Body of pancreas (tissue), 4 donors: ENCODE measurements at regions not wholly inside any gene's neighbourhood (a gene's known extent, or its start where the extent isn't known, plus 50 kb on each side); places are given as distances from the start of the nearest gene placed in this dataset.
"Not testable (repeated sequence)": the region's sequence is repeated elsewhere in the genome, so short reads cannot be mapped to it uniquely, and the experiment has no call there.

Source experiments
- ATAC-seq: fragments of 150-250 bp; one replicate; pipeline ENCODE4 v1.9.1; 2016
- DNase-seq, 4 donors: peaks; one replicate each; pipeline ENCODE4 v3.0.0-alpha.2; 2019
- H3K27ac ChIP-seq, 4 donors: fragments of 200-600 bp; sonication (generic); 1 replicate in 3 of 4; 2 replicates in 1 of 4; pipeline versions ENCODE4 v1.5.1 to v1.6.1; 2016 to 2019; ENCODE audit warnings: mild to moderate bottlenecking in 1 of 4, mixed read lengths in 1 of 4, moderate library complexity in 1 of 4
- H3K27me3 ChIP-seq, 2 donors: fragments of 200-600 bp; sonication (generic); one replicate each; pipeline ENCODE4 v1.6.0; 2016; ENCODE audit warnings: mild to moderate bottlenecking in 1 of 2
- H3K36me3 ChIP-seq, 2 donors: fragments of 200-600 bp; sonication (generic); replicated peaks in 1 of 2; 2 replicates each; pipeline ENCODE4 v1.5.1; 2016; ENCODE audit warnings: low read depth in 2 of 2; ENCODE audit not compliant: insufficient read depth in 1 of 2
- H3K4me1 ChIP-seq: fragments of 200-600 bp; sonication (generic); one replicate; pipeline ENCODE4 v1.6.0; 2016
- H3K4me3 ChIP-seq, 2 donors: fragments of 200-600 bp; sonication (generic); 1 replicate in 1 of 2; 2 replicates in 1 of 2; pipeline ENCODE4 v1.5.1; 2016 to 2019
- H3K9me3 ChIP-seq, 3 donors: fragments of 200-600 bp; sonication (generic); 1 replicate in 2 of 3; 2 replicates in 1 of 3; pipeline ENCODE4 v1.5.1; 2016
- CTCF ChIP-seq, 7 experiments: fragments of 450-650 bp in 4 of 7; fragments of 200-600 bp in 3 of 7; sonication (generic) in 3 of 7; IDR thresholded peaks; one replicate each; pipeline ENCODE4 v1.5.1; 2016 to 2019; ENCODE audit warnings: antibody characterized with exemption in 7 of 7
- POLR2A ChIP-seq, 3 donors: fragments of 450-650 bp; IDR thresholded peaks; one replicate each; pipeline ENCODE4 v1.6.1; 2016; ENCODE audit warnings: antibody characterized with exemption in 3 of 3, mild to moderate bottlenecking in 2 of 3
- WGBS, 2 donors: methylation state at CpG; one replicate each; pipeline ENCODE4 v1.1.5; 2017; 5-methylcytosine and 5-hydroxymethylcytosine counted together
- intact Hi-C: fragments of 100-400 bp; cut with DNase I; formaldehyde crosslinking; loops from one replicate; pipeline ENCODE4 v1.15.1; 2023

- Histone ChIP-seq H3K4me3 (no peak overlapping the region), H3K36me3 (no peaks in the 10 kb centered on the region), H3K4me1 (no peaks in the 10 kb centered on the region), H3K27me3 (no peaks in the 10 kb centered on the region), H3K27ac (no peak overlapping the region), H3K9me3 (no peaks in the 10 kb centered on the region)
- intact Hi-C loops = no loop called here
- DNase-seq (no peak), ATAC-seq (no peak)
- TF ChIP-seq POLR2A (IDR thresholded peaks at IDR 0.05) (no peak), CTCF (IDR thresholded peaks at IDR 0.05) (no peak)
Measured at GRCh38 chr2:77867146-77867545, 345.0 kb upstream of the LRRTM4 start.

- ATAC-seq (no peak), DNase-seq (no peak)
- intact Hi-C loops = no loop called here
- TF ChIP-seq POLR2A (IDR thresholded peaks at IDR 0.05) = no peak
- H3K27ac ChIP-seq = no peak overlapping the region
- WGBS, 2 donors = 54 to 60% methylated on average over 3 of the region's 3 CpGs
- H3K4me3 ChIP-seq = no peak overlapping the region
- no peaks in the 10 kb centered on the region for H3K4me1 ChIP-seq
- H3K36me3 ChIP-seq = no peaks in the 10 kb centered on the region
- no peaks in the 10 kb centered on the region for H3K9me3 ChIP-seq
- no peaks in the 10 kb centered on the region for H3K27me3 ChIP-seq
Measured at GRCh38 chr2:77873506-77873905, 351.3 kb upstream of the LRRTM4 start.

GRCh38 chr2:77900211-77900610 is 378.0 kb upstream of the LRRTM4 start:
- H3K4me3 ChIP-seq, intact Hi-C loops, DNase-seq, ATAC-seq, H3K27me3 ChIP-seq, H3K4me1 ChIP-seq, H3K36me3 ChIP-seq, H3K27ac ChIP-seq, H3K9me3 ChIP-seq: not testable (repeated sequence)
- 72 to 85% methylated on average over 6 of the region's 6 CpGs for WGBS, 2 donors

- no peak overlapping the region for H3K4me3 ChIP-seq
- H3K9me3 ChIP-seq = no peaks in the 10 kb centered on the region
- no peaks in the 10 kb centered on the region for H3K36me3 ChIP-seq
- 64 to 71% methylated on average over 3 of the region's 3 CpGs for WGBS, 2 donors
- no peaks in the 10 kb centered on the region for H3K27me3 ChIP-seq
- ATAC-seq = no peak
- no peaks in the 10 kb centered on the region for H3K4me1 ChIP-seq
- intact Hi-C loops = no loop called here
- TF ChIP-seq POLR2A (IDR thresholded peaks at IDR 0.05) = no peak
- no peak for TF ChIP-seq CTCF (IDR thresholded peaks at IDR 0.05)
- H3K27ac ChIP-seq = no peak overlapping the region
- DNase-seq = no peak
Measured at GRCh38 chr2:77910136-77910535, 388.0 kb upstream of the LRRTM4 start.

- ATAC-seq (no peak), DNase-seq (no peak)
- intact Hi-C loops = no loop called here
- no peaks in the 10 kb centered on the region for H3K4me1 ChIP-seq
- TF ChIP-seq POLR2A (IDR thresholded peaks at IDR 0.05) = no peak
- no peak for TF ChIP-seq CTCF (IDR thresholded peaks at IDR 0.05)
- no peaks in the 10 kb centered on the region for H3K9me3 ChIP-seq
- H3K27me3 ChIP-seq = no peaks in the 10 kb centered on the region
- WGBS, 2 donors = 48 to 56% methylated on average over 3 of the region's 3 CpGs
- H3K4me3 ChIP-seq = no peak overlapping the region
- H3K27ac ChIP-seq = no peak overlapping the region
- H3K36me3 ChIP-seq = no peaks in the 10 kb centered on the region
Measured at GRCh38 chr2:77920838-77921366, 398.7 kb upstream of the LRRTM4 start.

GRCh38 chr2:77922567-77922966 is 400.4 kb upstream of the LRRTM4 start:
- intact Hi-C loops = no loop called here
- TF ChIP-seq POLR2A (IDR thresholded peaks at IDR 0.05) = no peak
- TF ChIP-seq CTCF (IDR thresholded peaks at IDR 0.05) = no peak
- Histone ChIP-seq H3K4me3 (no peak overlapping the region), H3K9me3 (no peaks in the 10 kb centered on the region), H3K27me3 (no peaks in the 10 kb centered on the region), H3K4me1 (no peaks in the 10 kb centered on the region), H3K36me3 (no peaks in the 10 kb centered on the region), H3K27ac (no peak overlapping the region)
- ATAC-seq (no peak), DNase-seq (no peak)
- 70 to 80% methylated on average over 1 of the region's 1 CpG for WGBS, 2 donors
